ENCODE measurements at regions not wholly inside any gene's neighbourhood (a gene's known extent, or its start where the extent isn't known, plus 50 kb on each side); places are given as distances from the start of the nearest gene placed in this dataset.

- TF ChIP-seq CTCF (IDR thresholded peaks at IDR 0.05; ENCODE audit: insufficient read depth, low read depth, low read length) (no peak), EZH2 (IDR thresholded peaks at IDR 0.05; ENCODE audit: insufficient read depth, low read length) (no peak)
Observed at GRCh38 chr4:165628572-165628971, 244.5 kb upstream of the TLL1 start.

All from astrocyte (in vitro differentiated cells and primary cell).